ENCODE measurements at regions not wholly inside any gene's neighbourhood (a gene's known extent, or its start where the extent isn't known, plus 50 kb on each side); places are given as distances from the start of the nearest gene placed in this dataset.

- H3K36me3 ChIP-seq (replicated peaks in 1 of 2; ENCODE audit: insufficient read depth in 1 of 2, low read depth in 2 of 2), result no peaks in the 10 kb centered on the region
- H3K27me3 ChIP-seq, result no peaks in the 10 kb centered on the region
- H3K9me3 ChIP-seq, result no peaks in the 10 kb centered on the region
- intact Hi-C loops (cut with DNase I), result no loop called here
- TF ChIP-seq POLR2A (IDR thresholded peaks at IDR 0.05) (no peak), CTCF (IDR thresholded peaks at IDR 0.05) (no peak)
- 80 to 86% methylated on average over 3 of the region's 3 CpGs for WGBS, 2 donors
- no peak overlapping the region for H3K4me3 ChIP-seq
- no peaks in the 10 kb centered on the region for H3K4me1 ChIP-seq
- ATAC-seq (no peak), DNase-seq (no peak)
- H3K27ac ChIP-seq, result no peak overlapping the region
These were observed 72.1 kb upstream of the HDGFL1 start for GRCh38 chr6:22497276-22497675.

- no peaks in the 10 kb centered on the region for H3K27me3 ChIP-seq
- H3K4me1 ChIP-seq, result no peaks in the 10 kb centered on the region
- ATAC-seq, result no peak
- no peak overlapping the region for H3K4me3 ChIP-seq
- no peaks in the 10 kb centered on the region for H3K9me3 ChIP-seq
- DNase-seq, result no peak
- intact Hi-C loops (cut with DNase I), result no loop called here
- H3K36me3 ChIP-seq (replicated peaks in 1 of 2; ENCODE audit: insufficient read depth in 1 of 2, low read depth in 2 of 2), result no peaks in the 10 kb centered on the region
- TF ChIP-seq CTCF (IDR thresholded peaks at IDR 0.05) (no peak), POLR2A (IDR thresholded peaks at IDR 0.05) (no peak)
- H3K27ac ChIP-seq, result no peak overlapping the region
These were observed 69.6 kb upstream of the HDGFL1 start for GRCh38 chr6:22499815-22500214.

- intact Hi-C loops (cut with DNase I), result no loop called here
- no peaks in the 10 kb centered on the region for H3K9me3 ChIP-seq
- WGBS, 2 donors, result 79 to 86% methylated on average over 8 of the region's 8 CpGs
- no peak overlapping the region for H3K4me3 ChIP-seq
- no peaks in the 10 kb centered on the region for H3K36me3 ChIP-seq (replicated peaks in 1 of 2; ENCODE audit: insufficient read depth in 1 of 2, low read depth in 2 of 2)
- TF ChIP-seq POLR2A (IDR thresholded peaks at IDR 0.05), result no peak
- no peak for TF ChIP-seq CTCF (IDR thresholded peaks at IDR 0.05)
- no peak overlapping the region for H3K27ac ChIP-seq
- H3K27me3 ChIP-seq, result no peaks in the 10 kb centered on the region
- DNase-seq, result no peak
- H3K4me1 ChIP-seq, result no peaks in the 10 kb centered on the region
- ATAC-seq, result no peak
These were observed 62.9 kb upstream of the HDGFL1 start for GRCh38 chr6:22506496-22506895.

GRCh38 chr6:22512686-22513427, 56.5 kb upstream of the HDGFL1 start:
- 78 to 79% methylated on average over 9 of the region's 9 CpGs for WGBS, 2 donors
- Histone ChIP-seq H3K4me1 (no peaks in the 10 kb centered on the region), H3K27me3 (no peaks in the 10 kb centered on the region), H3K9me3 (no peaks in the 10 kb centered on the region), H3K4me3 (no peak overlapping the region), H3K27ac (no peak overlapping the region), H3K36me3 (replicated peaks in 1 of 2; ENCODE audit: insufficient read depth in 1 of 2, low read depth in 2 of 2) (no peaks in the 10 kb centered on the region)
- no peak for ATAC-seq
- intact Hi-C loops (cut with DNase I), result no loop called here
- TF ChIP-seq POLR2A (IDR thresholded peaks at IDR 0.05), result no peak
- TF ChIP-seq CTCF (IDR thresholded peaks at IDR 0.05), result no peak
- DNase-seq, result no peak

GRCh38 chr6:22513667-22514066, 55.7 kb upstream of the HDGFL1 start:
- DNase-seq (no peak), ATAC-seq (no peak)
- intact Hi-C loops (cut with DNase I), result no loop called here
- 80 to 85% methylated on average over 9 of the region's 9 CpGs for WGBS, 2 donors
- Histone ChIP-seq H3K27me3 (no peaks in the 10 kb centered on the region), H3K4me3 (no peak overlapping the region), H3K27ac (no peak overlapping the region), H3K4me1 (no peaks in the 10 kb centered on the region), H3K36me3 (replicated peaks in 1 of 2; ENCODE audit: insufficient read depth in 1 of 2, low read depth in 2 of 2) (no peaks in the 10 kb centered on the region), H3K9me3 (no peaks in the 10 kb centered on the region)
- TF ChIP-seq CTCF (IDR thresholded peaks at IDR 0.05), result no peak
- no peak for TF ChIP-seq POLR2A (IDR thresholded peaks at IDR 0.05)
